DMS 273 (cell line): ENCODE measurements at regions not wholly inside any gene's neighbourhood (a gene's known extent, or its start where the extent isn't known, plus 50 kb on each side); places are given as distances from the start of the nearest gene placed in this dataset.

ENCODE experiments used
- DNase-seq: peaks from one replicate; lab custom pipeline; 2025; ENCODE audit not compliant: unreplicated experiment; lab: John Stamatoyannopoulos, UW

- DNase-seq: no peak
Observed at GRCh38 chr6:81822568-81822967, 70.1 kb upstream of the TENT5A start.

GRCh38 chr6:81821449-81821848 is 69.0 kb upstream of the TENT5A start:
- no peak for DNase-seq

GRCh38 chr6:81820980-81821379 is 68.5 kb upstream of the TENT5A start:
- DNase-seq: no peak

- no peak for DNase-seq
Observed at GRCh38 chr6:81820422-81820821, 67.9 kb upstream of the TENT5A start.

GRCh38 chr6:81819767-81820166 is 67.3 kb upstream of the TENT5A start:
- no peak for DNase-seq

GRCh38 chr6:81818901-81819361 is 66.5 kb upstream of the TENT5A start:
- no peak for DNase-seq

- no peak for DNase-seq
Observed at GRCh38 chr6:81816380-81816779, 63.9 kb upstream of the TENT5A start.

GRCh38 chr6:81814370-81815076 is 62.0 kb upstream of the TENT5A start:
- DNase-seq: no peak

- no peak for DNase-seq
Observed at GRCh38 chr6:81813305-81813704, 60.8 kb upstream of the TENT5A start.

GRCh38 chr6:81812401-81812800 is 59.9 kb upstream of the TENT5A start:
- DNase-seq: no peak

- no peak for DNase-seq
Observed at GRCh38 chr6:81808851-81809570, 56.5 kb upstream of the TENT5A start.

GRCh38 chr6:81806793-81807565 is 54.5 kb upstream of the TENT5A start:
- no peak for DNase-seq

GRCh38 chr6:81802356-81802755 is 49.9 kb upstream of the TENT5A start:
- no peak for DNase-seq
